ENCODE measurements at regions not wholly inside any gene's neighbourhood (a gene's known extent, or its start where the extent isn't known, plus 50 kb on each side); places are given as distances from the start of the nearest gene placed in this dataset.

DNA sequence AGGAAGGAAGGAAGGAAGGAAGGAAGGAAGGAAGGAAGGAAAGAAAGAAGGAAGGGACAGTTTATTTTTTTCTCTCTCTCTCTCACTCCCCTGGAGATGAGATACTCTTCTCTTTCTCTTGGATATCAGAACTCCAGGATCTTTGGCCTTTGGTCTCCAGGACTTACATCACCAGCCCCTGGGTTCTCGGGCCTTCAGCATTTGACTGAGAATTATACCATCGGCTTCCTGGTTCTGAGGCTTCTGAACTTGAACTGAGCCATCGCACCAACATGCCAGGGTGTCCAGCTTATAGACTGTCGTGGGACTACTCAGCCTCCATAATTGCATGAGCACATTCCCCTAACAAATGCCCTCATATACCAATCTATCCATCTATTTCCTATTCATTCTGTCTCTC is 69.4 kb upstream of the NRSN1 start:
- Histone ChIP-seq H3K4me1 (no peaks in the 10 kb centered on the region), H3K36me3 (replicated peaks in 1 of 2; ENCODE audit: insufficient read depth in 1 of 2, low read depth in 2 of 2) (no peaks in the 10 kb centered on the region), H3K27me3 (no peaks in the 10 kb centered on the region), H3K27ac (no peak overlapping the region), H3K4me3 (no peak overlapping the region), H3K9me3 (no peaks in the 10 kb centered on the region)
- TF ChIP-seq, protein P1, sequence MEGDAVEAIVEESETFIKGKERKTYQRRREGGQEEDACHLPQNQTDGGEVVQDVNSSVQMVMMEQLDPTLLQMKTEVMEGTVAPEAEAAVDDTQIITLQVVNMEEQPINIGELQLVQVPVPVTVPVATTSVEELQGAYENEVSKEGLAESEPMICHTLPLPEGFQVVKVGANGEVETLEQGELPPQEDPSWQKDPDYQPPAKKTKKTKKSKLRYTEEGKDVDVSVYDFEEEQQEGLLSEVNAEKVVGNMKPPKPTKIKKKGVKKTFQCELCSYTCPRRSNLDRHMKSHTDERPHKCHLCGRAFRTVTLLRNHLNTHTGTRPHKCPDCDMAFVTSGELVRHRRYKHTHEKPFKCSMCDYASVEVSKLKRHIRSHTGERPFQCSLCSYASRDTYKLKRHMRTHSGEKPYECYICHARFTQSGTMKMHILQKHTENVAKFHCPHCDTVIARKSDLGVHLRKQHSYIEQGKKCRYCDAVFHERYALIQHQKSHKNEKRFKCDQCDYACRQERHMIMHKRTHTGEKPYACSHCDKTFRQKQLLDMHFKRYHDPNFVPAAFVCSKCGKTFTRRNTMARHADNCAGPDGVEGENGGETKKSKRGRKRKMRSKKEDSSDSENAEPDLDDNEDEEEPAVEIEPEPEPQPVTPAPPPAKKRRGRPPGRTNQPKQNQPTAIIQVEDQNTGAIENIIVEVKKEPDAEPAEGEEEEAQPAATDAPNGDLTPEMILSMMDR (IDR thresholded peaks at IDR 0.05) = no peak
- TF ChIP-seq POLR2A (IDR thresholded peaks at IDR 0.05) = no peak
- intact Hi-C loops (cut with DNase I) = no loop called here
- whole genome bisulfite sequencing, 2 donors = 77 to 79% methylated on average over 4 of the region's 4 CpGs
- no peak for ATAC-seq
- DNase-seq = no peak

DNA sequence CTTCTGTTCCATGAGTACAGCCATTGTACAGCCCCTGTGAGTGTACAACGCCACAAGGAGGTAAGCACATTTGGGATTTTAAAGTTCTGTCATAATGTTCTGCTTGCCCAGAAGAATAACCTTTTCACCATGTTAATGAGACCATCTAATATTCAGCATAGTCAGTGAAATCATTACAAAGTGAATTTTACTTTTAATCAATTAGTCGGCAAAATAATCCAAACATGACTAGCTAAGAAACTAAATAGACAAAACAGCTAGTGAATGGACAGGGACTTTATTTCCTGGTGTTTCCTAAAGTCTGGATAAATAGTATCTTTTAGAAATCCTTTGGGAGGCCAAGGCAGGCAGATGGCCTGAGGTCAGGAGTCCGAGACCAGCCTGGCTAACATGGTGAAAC is 69.0 kb upstream of the NRSN1 start:
- Histone ChIP-seq H3K4me1 (no peaks in the 10 kb centered on the region), H3K36me3 (replicated peaks in 1 of 2; ENCODE audit: insufficient read depth in 1 of 2, low read depth in 2 of 2) (no peaks in the 10 kb centered on the region), H3K4me3 (no peak overlapping the region), H3K27ac (no peak overlapping the region), H3K9me3 (no peaks in the 10 kb centered on the region), H3K27me3 (no peaks in the 10 kb centered on the region)
- no peak for ATAC-seq
- intact Hi-C loops (cut with DNase I) = no loop called here
- TF ChIP-seq POLR2A (IDR thresholded peaks at IDR 0.05) = no peak
- TF ChIP-seq, protein P1 (IDR thresholded peaks at IDR 0.05) = no peak
- WGBS, 2 donors = 65 to 73% methylated on average over 3 of the region's 3 CpGs
- DNase-seq = no peak

DNA sequence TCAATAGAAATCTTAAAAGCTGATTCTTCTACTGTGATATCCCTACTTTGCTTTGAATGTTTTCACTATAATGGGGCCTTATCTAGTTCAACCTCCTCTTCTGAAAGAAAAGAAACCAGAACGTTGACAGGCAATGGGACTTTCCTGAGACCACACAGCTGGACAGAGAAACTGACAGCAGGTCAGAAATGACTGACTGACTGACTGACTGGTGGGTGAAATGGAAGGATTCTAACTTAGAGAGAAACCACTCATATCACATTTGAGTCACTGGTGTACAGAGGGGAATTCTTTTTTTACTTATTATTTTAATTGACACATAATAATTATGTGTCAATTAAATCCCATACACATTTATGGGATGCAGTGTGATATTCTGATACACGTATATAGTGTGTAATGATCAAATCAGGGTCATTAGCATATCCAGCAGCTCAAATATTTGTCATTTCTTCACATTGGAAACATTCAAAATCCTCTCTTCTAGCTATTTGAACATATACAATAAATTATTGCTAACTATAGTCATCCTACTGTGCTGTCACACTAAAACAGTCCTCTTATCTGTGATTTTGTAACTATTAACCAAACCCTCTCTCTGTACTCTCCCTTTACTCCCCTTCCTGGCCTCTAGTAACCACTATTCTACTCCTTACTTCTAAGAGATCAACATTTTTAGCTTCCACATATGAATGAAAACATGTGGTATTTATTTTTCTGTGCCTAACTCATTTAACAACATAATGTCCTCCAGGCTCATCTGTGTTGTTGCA is 64.8 kb upstream of the NRSN1 start:
- Histone ChIP-seq H3K9me3 (no peaks in the 10 kb centered on the region), H3K4me3 (no peak overlapping the region), H3K27me3 (no peaks in the 10 kb centered on the region), H3K4me1 (no peaks in the 10 kb centered on the region), H3K27ac (no peak overlapping the region), H3K36me3 (replicated peaks in 1 of 2; ENCODE audit: insufficient read depth in 1 of 2, low read depth in 2 of 2) (no peaks in the 10 kb centered on the region)
- WGBS, 2 donors = 42 to 50% methylated on average over 2 of the region's 2 CpGs
- TF ChIP-seq, protein P1 (IDR thresholded peaks at IDR 0.05) = no peak
- TF ChIP-seq POLR2A (IDR thresholded peaks at IDR 0.05) = no peak
- ATAC-seq (no peak), DNase-seq (no peak)
- intact Hi-C loops (cut with DNase I) = no loop called here

DNA sequence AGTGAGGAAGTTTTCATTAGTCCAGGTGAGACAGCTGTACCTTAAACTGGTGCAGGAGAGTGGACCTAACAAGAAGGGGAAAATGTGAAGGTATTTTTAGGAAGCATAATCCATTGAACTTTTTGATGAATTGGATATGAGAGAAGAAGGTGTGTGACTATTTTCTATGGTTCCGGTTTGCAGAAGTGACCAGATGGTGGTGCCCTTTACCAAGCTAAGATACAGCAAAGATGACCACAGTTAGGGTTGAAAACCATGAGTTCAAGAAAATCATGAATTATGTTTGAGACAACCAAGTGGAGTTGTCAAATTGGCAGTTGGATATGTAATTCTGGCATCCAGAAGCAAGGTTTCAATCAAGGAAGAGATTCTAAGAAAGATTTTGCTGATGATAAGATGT is 61.9 kb upstream of the NRSN1 start:
- WGBS, 2 donors = 13 to 44% methylated on average over 1 of the region's 1 CpG
- no peaks in the 10 kb centered on the region for H3K36me3 ChIP-seq (replicated peaks in 1 of 2; ENCODE audit: insufficient read depth in 1 of 2, low read depth in 2 of 2)
- no peak overlapping the region for H3K4me3 ChIP-seq
- TF ChIP-seq, protein P1 (IDR thresholded peaks at IDR 0.05) = peak in 5 of 7 experiments; percentile 19 to 53 (median 37)
- no peak for TF ChIP-seq POLR2A (IDR thresholded peaks at IDR 0.05)
- H3K27me3 ChIP-seq = no peaks in the 10 kb centered on the region
- intact Hi-C loops (cut with DNase I) = no loop called here
- H3K27ac ChIP-seq = no peak overlapping the region
- ATAC-seq (no peak), DNase-seq (peak in 2 of 4 donors; percentile 5 to 11)
- no peaks in the 10 kb centered on the region for H3K9me3 ChIP-seq
- H3K4me1 ChIP-seq = no peaks in the 10 kb centered on the region

DNA sequence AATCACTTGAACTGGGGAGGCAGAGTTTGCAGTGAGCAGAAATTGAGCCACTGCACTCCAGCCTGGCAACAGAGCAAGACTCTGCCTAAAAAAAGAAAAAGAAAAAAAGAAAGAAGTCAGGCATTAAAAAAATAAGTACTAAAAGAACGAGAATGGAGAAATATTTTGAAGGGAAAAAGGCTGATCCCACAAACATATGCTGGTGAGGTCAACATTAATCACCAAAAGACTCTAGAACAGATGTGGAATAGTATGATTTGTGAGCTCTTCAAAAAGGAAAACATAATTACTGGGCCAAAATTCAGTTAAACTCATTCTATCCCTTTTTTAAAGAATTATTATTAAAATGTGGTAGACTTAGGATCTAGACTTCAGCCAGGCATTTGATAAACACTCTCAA is 61.2 kb upstream of the NRSN1 start:
- no peak for ATAC-seq
- intact Hi-C loops (cut with DNase I) = no loop called here
- no peak overlapping the region for H3K4me3 ChIP-seq
- DNase-seq = no peak
- H3K4me1 ChIP-seq = no peaks in the 10 kb centered on the region
- no peaks in the 10 kb centered on the region for H3K9me3 ChIP-seq
- 46 to 57% methylated on average over 1 of the region's 1 CpG for WGBS, 2 donors
- no peaks in the 10 kb centered on the region for H3K36me3 ChIP-seq (replicated peaks in 1 of 2; ENCODE audit: insufficient read depth in 1 of 2, low read depth in 2 of 2)
- H3K27me3 ChIP-seq = no peaks in the 10 kb centered on the region
- TF ChIP-seq, protein P1 (IDR thresholded peaks at IDR 0.05) = no peak
- no peak for TF ChIP-seq POLR2A (IDR thresholded peaks at IDR 0.05)
- no peak overlapping the region for H3K27ac ChIP-seq
